ENCODE measurements at regions not wholly inside any gene's neighbourhood (a gene's known extent, or its start where the extent isn't known, plus 50 kb on each side); places are given as distances from the start of the nearest gene placed in this dataset.

DNA sequence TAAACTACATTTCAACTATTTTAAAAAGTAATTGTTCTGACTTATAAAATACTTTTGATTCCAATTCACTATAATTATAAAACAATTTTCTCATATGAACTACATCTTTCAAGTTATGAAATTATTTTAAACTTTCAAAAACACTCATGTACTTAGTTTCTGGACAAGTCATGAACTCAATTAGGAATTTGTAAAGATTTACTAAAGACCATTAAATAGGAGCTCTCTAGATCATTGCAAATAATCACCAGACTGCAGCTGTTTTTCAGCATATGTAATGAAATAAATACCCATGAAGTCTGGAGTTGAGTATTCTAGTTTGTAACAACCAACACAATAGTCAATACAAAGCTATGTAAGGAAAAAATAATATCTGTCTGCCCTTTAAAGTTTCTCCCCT lies 605.1 kb upstream of the MIR17HG start:
- Histone ChIP-seq H3K27me3 (no peaks in the 10 kb centered on the region), H3K9me3 (no peaks in the 10 kb centered on the region), H3K4me3 (no peak overlapping the region), H3K27ac (no peak overlapping the region), H3K36me3 (no peaks in the 10 kb centered on the region), H3K4me1 (no peaks in the 10 kb centered on the region)
- DNase-seq (ENCODE audit: low spot score in 2 of 2) = no peak
- intact Hi-C loops (cut with DNase I; ENCODE audit: low total_unique reads) = no loop called here
- TF ChIP-seq POLR2AphosphoS5 (IDR thresholded peaks at IDR 0.05) (no peak), POLR2A (IDR thresholded peaks at IDR 0.05) (no peak)
- TF ChIP-seq, protein P1, sequence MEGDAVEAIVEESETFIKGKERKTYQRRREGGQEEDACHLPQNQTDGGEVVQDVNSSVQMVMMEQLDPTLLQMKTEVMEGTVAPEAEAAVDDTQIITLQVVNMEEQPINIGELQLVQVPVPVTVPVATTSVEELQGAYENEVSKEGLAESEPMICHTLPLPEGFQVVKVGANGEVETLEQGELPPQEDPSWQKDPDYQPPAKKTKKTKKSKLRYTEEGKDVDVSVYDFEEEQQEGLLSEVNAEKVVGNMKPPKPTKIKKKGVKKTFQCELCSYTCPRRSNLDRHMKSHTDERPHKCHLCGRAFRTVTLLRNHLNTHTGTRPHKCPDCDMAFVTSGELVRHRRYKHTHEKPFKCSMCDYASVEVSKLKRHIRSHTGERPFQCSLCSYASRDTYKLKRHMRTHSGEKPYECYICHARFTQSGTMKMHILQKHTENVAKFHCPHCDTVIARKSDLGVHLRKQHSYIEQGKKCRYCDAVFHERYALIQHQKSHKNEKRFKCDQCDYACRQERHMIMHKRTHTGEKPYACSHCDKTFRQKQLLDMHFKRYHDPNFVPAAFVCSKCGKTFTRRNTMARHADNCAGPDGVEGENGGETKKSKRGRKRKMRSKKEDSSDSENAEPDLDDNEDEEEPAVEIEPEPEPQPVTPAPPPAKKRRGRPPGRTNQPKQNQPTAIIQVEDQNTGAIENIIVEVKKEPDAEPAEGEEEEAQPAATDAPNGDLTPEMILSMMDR (IDR thresholded peaks at IDR 0.05) = no peak

DNA sequence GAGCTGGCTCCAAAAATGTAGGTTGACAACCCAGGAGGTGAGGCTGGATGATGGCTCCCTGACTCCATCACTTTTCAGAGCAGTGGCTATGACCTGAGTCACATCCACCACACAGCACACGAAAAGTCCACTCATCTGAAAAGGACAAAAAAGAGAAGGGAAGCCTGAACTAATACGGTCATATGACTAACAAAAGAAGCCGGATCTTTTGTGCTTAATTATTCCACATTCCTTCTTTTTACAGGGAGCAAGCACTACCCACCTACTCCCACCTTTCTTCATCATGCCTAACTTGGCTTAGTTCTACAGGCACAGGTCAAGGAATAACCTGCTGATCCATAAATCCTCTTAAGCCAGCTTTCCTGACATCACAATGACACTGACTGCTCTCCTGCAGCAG lies 601.3 kb upstream of the MIR17HG start:
- Histone ChIP-seq H3K27ac (no peak overlapping the region), H3K36me3 (no peaks in the 10 kb centered on the region), H3K9me3 (no peaks in the 10 kb centered on the region), H3K4me1 (no peaks in the 10 kb centered on the region), H3K4me3 (no peak overlapping the region), H3K27me3 (no peaks in the 10 kb centered on the region)
- TF ChIP-seq, protein P1 (IDR thresholded peaks at IDR 0.05) = no peak
- TF ChIP-seq POLR2AphosphoS5 (IDR thresholded peaks at IDR 0.05) (no peak), POLR2A (IDR thresholded peaks at IDR 0.05) (no peak)
- intact Hi-C loops (cut with DNase I; ENCODE audit: low total_unique reads) = no loop called here
- DNase-seq (ENCODE audit: low spot score in 2 of 2) = no peak

DNA sequence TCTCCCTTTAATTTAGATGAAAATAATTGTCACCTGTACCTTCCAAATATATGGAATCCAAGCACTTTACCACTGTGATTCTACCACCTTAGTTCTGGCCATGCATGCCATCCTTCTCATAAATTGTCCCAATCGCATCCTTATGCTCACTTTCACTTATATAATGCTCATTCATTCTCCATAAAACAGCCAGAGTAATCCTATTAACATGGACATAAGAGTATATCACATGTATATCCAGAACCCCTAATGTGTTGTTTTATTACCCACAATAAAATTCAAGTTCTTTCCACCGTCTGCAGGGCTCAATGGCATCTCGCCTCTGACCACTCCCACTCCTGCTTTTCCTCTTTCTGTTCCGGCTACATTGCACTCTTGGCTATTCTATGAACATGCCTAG lies 597.5 kb upstream of the MIR17HG start:
- Histone ChIP-seq H3K4me1 (no peaks in the 10 kb centered on the region), H3K27ac (no peak overlapping the region), H3K9me3 (no peaks in the 10 kb centered on the region), H3K4me3 (no peak overlapping the region), H3K36me3 (no peaks in the 10 kb centered on the region), H3K27me3 (no peaks in the 10 kb centered on the region)
- no peak for DNase-seq (ENCODE audit: low spot score in 2 of 2)
- intact Hi-C loops (cut with DNase I; ENCODE audit: low total_unique reads) = no loop called here
- no peak for TF ChIP-seq POLR2AphosphoS5 (IDR thresholded peaks at IDR 0.05)

DNA sequence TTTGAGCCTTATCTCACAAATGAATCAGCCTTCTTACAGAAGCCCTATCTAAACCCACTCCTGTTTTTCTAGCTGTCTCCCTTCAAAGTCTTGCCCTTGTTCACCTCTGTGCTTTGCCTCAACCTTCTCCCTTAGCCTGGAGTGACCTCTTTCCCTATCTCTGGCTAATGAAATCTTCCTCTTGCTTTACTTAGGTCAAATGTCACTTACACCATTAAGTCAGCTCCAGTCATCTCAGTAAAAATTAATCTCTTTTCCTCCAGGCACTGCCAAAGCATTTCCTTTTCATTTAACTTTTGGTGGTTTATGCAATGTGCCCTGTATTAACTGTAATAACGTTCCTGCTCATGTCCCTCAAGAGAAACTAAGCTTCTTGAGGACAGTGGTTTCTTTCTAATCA lies 596.5 kb upstream of the MIR17HG start:
- no peaks in the 10 kb centered on the region for H3K4me1 ChIP-seq
- H3K27ac ChIP-seq = no peak overlapping the region
- H3K4me3 ChIP-seq = no peak overlapping the region
- intact Hi-C loops (cut with DNase I; ENCODE audit: low total_unique reads) = no loop called here
- H3K36me3 ChIP-seq = no peaks in the 10 kb centered on the region
- H3K9me3 ChIP-seq = no peaks in the 10 kb centered on the region
- TF ChIP-seq, protein P1 (IDR thresholded peaks at IDR 0.05) = no peak
- TF ChIP-seq POLR2A (IDR thresholded peaks at IDR 0.05) (no peak), POLR2AphosphoS5 (IDR thresholded peaks at IDR 0.05) (no peak)
- H3K27me3 ChIP-seq = no peaks in the 10 kb centered on the region
- DNase-seq (ENCODE audit: low spot score in 2 of 2) = no peak

- Histone ChIP-seq H3K4me3 (no peak overlapping the region), H3K27me3 (no peaks in the 10 kb centered on the region), H3K4me1 (no peaks in the 10 kb centered on the region), H3K9me3 (no peaks in the 10 kb centered on the region), H3K36me3 (no peaks in the 10 kb centered on the region), H3K27ac (no peak overlapping the region)
- intact Hi-C loops (cut with DNase I; ENCODE audit: low total_unique reads) = no loop called here
- TF ChIP-seq, protein P1 (IDR thresholded peaks at IDR 0.05) = no peak
- TF ChIP-seq POLR2AphosphoS5 (IDR thresholded peaks at IDR 0.05) = no peak
- no peak for TF ChIP-seq POLR2A (IDR thresholded peaks at IDR 0.05)
- DNase-seq (ENCODE audit: low spot score in 2 of 2) = no peak
Measured at GRCh38 chr13:90752070-90752469, 595.4 kb upstream of the MIR17HG start.

GRCh38 chr13:90757127-90757680 lies 590.3 kb upstream of the MIR17HG start:
- intact Hi-C loops (cut with DNase I; ENCODE audit: low total_unique reads) = no loop called here
- Histone ChIP-seq H3K9me3 (no peaks in the 10 kb centered on the region), H3K4me1 (no peaks in the 10 kb centered on the region), H3K4me3 (no peak overlapping the region), H3K27ac (no peak overlapping the region), H3K36me3 (no peaks in the 10 kb centered on the region), H3K27me3 (no peaks in the 10 kb centered on the region)
- TF ChIP-seq, protein P1 (IDR thresholded peaks at IDR 0.05) = no peak
- TF ChIP-seq POLR2AphosphoS5 (IDR thresholded peaks at IDR 0.05) (no peak), POLR2A (IDR thresholded peaks at IDR 0.05) (no peak)
- DNase-seq (ENCODE audit: low spot score in 2 of 2) = no peak
